ENCODE measurements at regions not wholly inside any gene's neighbourhood (a gene's known extent, or its start where the extent isn't known, plus 50 kb on each side); places are given as distances from the start of the nearest gene placed in this dataset.

DNA sequence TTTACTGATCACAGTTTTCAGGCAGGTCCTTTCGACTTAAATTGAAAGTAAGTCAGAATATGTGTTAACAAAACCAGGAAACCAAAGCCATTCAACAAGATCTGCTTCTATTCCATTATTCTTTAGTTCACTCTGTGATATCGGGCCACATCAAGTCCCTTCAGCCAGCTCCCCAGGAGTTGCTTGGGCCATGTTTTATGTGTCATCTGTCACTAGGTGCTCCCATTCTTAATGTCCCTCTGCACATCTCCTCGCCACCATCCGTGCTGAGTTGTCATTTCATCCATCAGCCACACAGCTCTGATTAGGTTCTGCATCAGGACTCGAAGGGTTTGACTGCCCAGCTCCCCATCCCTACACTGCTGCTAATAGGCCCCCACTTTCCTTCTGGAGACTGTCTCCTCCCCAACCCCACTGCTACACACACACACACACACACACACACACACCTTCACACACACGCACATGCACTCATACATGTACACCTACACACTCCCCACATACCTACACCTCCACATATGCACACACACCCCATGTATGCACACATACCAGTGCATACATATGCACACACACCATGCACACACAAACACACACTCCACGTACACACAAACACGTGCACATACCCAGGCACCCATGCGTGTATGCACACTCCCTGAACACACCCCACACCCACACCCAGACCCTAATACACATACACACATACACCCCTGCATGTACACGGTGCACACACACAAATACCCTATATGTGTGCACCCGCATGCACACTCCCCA lies 143.3 kb upstream of the GMDS start:
- H3K4me1 ChIP-seq, result no peaks in the 10 kb centered on the region
- DNase-seq, result no peak
- intact Hi-C loops (cut with micrococcal nuclease), result no loop called here
- no peaks in the 10 kb centered on the region for H3K36me3 ChIP-seq
- no peak overlapping the region for H3K27ac ChIP-seq (replicated peaks)
- TF ChIP-seq, protein P1, sequence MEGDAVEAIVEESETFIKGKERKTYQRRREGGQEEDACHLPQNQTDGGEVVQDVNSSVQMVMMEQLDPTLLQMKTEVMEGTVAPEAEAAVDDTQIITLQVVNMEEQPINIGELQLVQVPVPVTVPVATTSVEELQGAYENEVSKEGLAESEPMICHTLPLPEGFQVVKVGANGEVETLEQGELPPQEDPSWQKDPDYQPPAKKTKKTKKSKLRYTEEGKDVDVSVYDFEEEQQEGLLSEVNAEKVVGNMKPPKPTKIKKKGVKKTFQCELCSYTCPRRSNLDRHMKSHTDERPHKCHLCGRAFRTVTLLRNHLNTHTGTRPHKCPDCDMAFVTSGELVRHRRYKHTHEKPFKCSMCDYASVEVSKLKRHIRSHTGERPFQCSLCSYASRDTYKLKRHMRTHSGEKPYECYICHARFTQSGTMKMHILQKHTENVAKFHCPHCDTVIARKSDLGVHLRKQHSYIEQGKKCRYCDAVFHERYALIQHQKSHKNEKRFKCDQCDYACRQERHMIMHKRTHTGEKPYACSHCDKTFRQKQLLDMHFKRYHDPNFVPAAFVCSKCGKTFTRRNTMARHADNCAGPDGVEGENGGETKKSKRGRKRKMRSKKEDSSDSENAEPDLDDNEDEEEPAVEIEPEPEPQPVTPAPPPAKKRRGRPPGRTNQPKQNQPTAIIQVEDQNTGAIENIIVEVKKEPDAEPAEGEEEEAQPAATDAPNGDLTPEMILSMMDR (IDR thresholded peaks at IDR 0.05; ENCODE audit: borderline replicate concordance), result no peak
- H3K27me3 ChIP-seq (ENCODE audit: low read depth), result no peaks in the 10 kb centered on the region
- no peaks in the 10 kb centered on the region for H3K9me3 ChIP-seq (replicated peaks)
- H3K4me3 ChIP-seq, result no peak overlapping the region

DNA sequence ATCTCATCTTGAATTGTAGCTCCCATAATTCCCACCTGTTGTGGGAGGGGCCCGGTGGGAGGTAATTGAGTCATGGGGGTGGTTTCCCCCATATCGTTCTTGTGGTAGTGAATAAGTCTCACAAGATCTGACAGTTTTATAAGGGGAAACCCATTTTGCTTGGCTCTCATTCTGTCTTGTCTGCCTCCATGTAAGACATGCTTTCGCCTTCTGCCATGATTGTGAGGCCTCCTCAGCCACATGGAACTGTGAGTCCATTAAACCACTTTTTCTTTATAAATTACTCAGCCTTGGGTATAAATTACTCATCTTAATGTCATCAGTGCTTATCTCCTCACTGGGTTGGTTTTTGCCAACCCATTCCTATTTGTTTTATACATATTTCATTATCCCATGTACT lies 142.0 kb upstream of the GMDS start:
- H3K4me3 ChIP-seq, result no peak overlapping the region
- H3K27me3 ChIP-seq (ENCODE audit: low read depth), result no peaks in the 10 kb centered on the region
- H3K9me3 ChIP-seq (replicated peaks), result no peaks in the 10 kb centered on the region
- H3K27ac ChIP-seq (replicated peaks), result no peak overlapping the region
- intact Hi-C loops (cut with micrococcal nuclease), result no loop called here
- no peak for DNase-seq
- H3K36me3 ChIP-seq, result no peaks in the 10 kb centered on the region
- H3K4me1 ChIP-seq, result peaks cover 3% of the 10 kb centered on the region
- TF ChIP-seq, protein P1 (IDR thresholded peaks at IDR 0.05; ENCODE audit: borderline replicate concordance), result no peak

DNA sequence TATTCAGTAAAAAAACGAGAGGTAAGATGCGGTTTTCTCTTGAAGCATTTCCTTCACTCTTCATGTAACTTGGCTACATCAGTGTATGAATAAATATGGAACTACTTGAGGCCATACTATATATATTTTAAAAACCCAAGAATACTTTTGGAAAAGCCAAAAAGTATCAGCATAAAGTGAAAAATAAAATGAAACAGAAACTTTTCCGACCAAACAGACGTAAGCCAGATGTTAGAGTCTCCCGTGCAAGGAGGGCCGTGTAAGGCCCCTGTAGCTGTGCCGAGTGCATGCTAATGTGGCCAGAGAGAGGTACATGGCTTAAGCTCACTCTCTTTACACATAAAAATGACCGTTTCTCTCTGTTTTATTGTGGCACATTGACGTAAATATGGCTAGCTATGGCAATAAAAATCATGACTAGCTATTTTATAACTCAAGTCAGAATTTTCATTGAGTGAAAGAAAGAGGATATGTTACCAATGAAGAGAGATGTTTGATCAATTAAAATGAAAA lies 140.1 kb upstream of the GMDS start:
- peaks cover 5% of the 10 kb centered on the region for H3K4me1 ChIP-seq
- no peak overlapping the region for H3K27ac ChIP-seq (replicated peaks)
- intact Hi-C loops (cut with micrococcal nuclease), result no loop called here
- TF ChIP-seq, protein P1 (IDR thresholded peaks at IDR 0.05; ENCODE audit: borderline replicate concordance), result no peak
- no peak overlapping the region for H3K4me3 ChIP-seq
- no peak for DNase-seq
- H3K36me3 ChIP-seq, result no peaks in the 10 kb centered on the region
- no peaks in the 10 kb centered on the region for H3K27me3 ChIP-seq (ENCODE audit: low read depth)
- H3K9me3 ChIP-seq (replicated peaks), result no peaks in the 10 kb centered on the region

DNA sequence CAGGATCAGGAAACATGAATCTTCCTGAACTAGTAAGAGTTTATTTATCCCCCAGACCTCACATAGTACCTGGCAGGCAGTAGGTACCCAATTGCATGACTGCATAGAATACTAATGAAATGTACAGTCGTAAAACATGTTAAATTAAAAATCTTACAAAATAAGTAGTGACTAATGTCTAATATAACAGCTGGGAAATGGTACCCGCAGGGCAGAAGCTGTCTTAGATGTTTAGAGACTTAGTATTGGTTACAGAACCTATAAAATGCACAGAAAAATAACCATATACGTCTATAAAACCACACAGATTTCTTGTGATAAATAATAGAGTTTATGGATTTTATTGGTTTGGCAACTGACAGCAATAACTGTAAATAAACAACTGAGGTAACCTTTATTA lies 139.1 kb upstream of the GMDS start:
- H3K4me1 ChIP-seq, result peaks cover 5% of the 10 kb centered on the region
- DNase-seq, result no peak
- H3K27ac ChIP-seq (replicated peaks), result no peak overlapping the region
- intact Hi-C loops (cut with micrococcal nuclease), result no loop called here
- no peaks in the 10 kb centered on the region for H3K36me3 ChIP-seq
- TF ChIP-seq, protein P1 (IDR thresholded peaks at IDR 0.05; ENCODE audit: borderline replicate concordance), result no peak
- no peaks in the 10 kb centered on the region for H3K9me3 ChIP-seq (replicated peaks)
- no peak overlapping the region for H3K4me3 ChIP-seq
- no peaks in the 10 kb centered on the region for H3K27me3 ChIP-seq (ENCODE audit: low read depth)

DNA sequence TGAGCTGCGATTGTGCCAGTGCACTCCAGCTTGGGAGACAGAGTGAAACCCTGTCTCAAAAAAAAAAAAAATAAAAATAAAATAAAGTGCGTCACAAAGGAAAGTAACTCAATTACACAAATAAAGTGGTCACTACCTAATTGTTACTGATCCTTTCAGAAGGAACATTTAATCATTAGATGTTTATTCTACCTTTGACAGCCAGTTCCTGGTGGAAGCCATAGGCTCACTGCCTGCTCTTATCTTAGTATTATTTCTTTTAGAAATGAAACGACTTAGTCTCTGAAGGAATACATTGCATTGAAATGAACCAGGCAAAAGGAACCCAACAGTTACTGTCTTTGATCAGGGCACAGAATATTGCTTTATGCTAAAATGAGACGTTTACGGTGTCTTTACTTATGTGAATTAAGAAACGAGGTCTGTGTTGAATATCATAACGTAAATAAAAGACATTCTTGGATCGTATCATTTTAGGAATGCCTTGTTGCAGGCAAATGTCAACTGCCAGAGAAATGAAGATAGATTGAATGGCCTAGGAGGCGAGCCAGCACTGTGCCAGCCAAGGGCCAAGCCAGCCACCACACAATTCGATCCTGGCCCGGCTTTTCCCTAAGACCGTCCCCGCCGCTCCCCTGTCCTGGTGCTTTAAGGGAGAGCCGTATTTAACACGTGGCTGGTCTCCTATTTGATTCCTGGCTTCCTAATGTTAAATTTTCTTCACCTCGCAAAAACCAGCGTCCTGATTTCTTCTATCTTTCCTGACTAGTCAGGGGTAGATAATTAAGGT lies 136.7 kb upstream of the GMDS start:
- intact Hi-C loops (cut with micrococcal nuclease), result no loop called here
- Histone ChIP-seq H3K4me1 (peaks cover 5% of the 10 kb centered on the region), H3K27me3 (ENCODE audit: low read depth) (no peaks in the 10 kb centered on the region), H3K36me3 (no peaks in the 10 kb centered on the region), H3K4me3 (no peak overlapping the region), H3K27ac (replicated peaks) (no peak overlapping the region), H3K9me3 (replicated peaks) (no peaks in the 10 kb centered on the region)
- TF ChIP-seq, protein P1 (IDR thresholded peaks at IDR 0.05; ENCODE audit: borderline replicate concordance), result no peak
- peak; percentile 24 for DNase-seq

Measured in left ventricle myocardium inferior (tissue), 1 donor.